HEK293 (cell line): ENCODE measurements at regions not wholly inside any gene's neighbourhood (a gene's known extent, or its start where the extent isn't known, plus 50 kb on each side); places are given as distances from the start of the nearest gene placed in this dataset.
"Not testable (repeated sequence)": the region's sequence is repeated elsewhere in the genome, so short reads cannot be mapped to it uniquely, and the experiment has no call there.

Source experiments
- ATF2 ChIP-seq: fragments of 450-650 bp; formaldehyde crosslinking; IDR thresholded peaks from 2 replicates; pipeline ENCODE4 v1.5.1; 2016; ENCODE audit warnings: missing biosample characterization, missing genetic modification characterization, low read depth
- BCL11A ChIP-seq: fragments of 450-650 bp; formaldehyde crosslinking; IDR thresholded peaks from 2 replicates; pipeline ENCODE4 v1.5.1; 2016; ENCODE audit warnings: low read depth, missing biosample characterization, missing genetic modification characterization
- HIC1 ChIP-seq: fragments of 450-650 bp; formaldehyde crosslinking; IDR thresholded peaks from 2 replicates; pipeline ENCODE4 v1.5.1; 2016; ENCODE audit warnings: missing biosample characterization, missing genetic modification characterization
- MYNN ChIP-seq: fragments of 450-650 bp; formaldehyde crosslinking; IDR thresholded peaks from 2 replicates; pipeline ENCODE4 v1.5.1; 2016; ENCODE audit warnings: missing biosample characterization, missing genetic modification characterization, borderline replicate concordance
- ZBTB49 ChIP-seq: fragments of 450-650 bp; formaldehyde crosslinking; IDR thresholded peaks from 2 replicates; pipeline ENCODE4 v1.5.1; 2016; ENCODE audit warnings: missing biosample characterization, missing genetic modification characterization, low read depth
- ZBTB7A ChIP-seq: fragments of 450-650 bp; formaldehyde crosslinking; IDR thresholded peaks from 2 replicates; pipeline ENCODE4 v1.5.1; 2016; ENCODE audit warnings: low read depth, missing biosample characterization, missing genetic modification characterization
- ZNF121 ChIP-seq: fragments of 450-650 bp; formaldehyde crosslinking; IDR thresholded peaks from 2 replicates; pipeline ENCODE4 v1.5.1; 2016; ENCODE audit warnings: missing biosample characterization, missing genetic modification characterization
- ZNF133 ChIP-seq: fragments of 450-650 bp; formaldehyde crosslinking; IDR thresholded peaks from 2 replicates; pipeline ENCODE4 v1.5.1; 2016; ENCODE audit warnings: missing biosample characterization, missing genetic modification characterization
- ZNF202 ChIP-seq: fragments of 450-650 bp; formaldehyde crosslinking; IDR thresholded peaks from 2 replicates; pipeline ENCODE4 v1.5.1; 2016; ENCODE audit warnings: missing biosample characterization, missing genetic modification characterization, borderline replicate concordance
- ZNF623 ChIP-seq: fragments of 450-650 bp; formaldehyde crosslinking; IDR thresholded peaks from 2 replicates; pipeline ENCODE4 v1.5.1; 2016; ENCODE audit warnings: missing biosample characterization, missing genetic modification characterization
- ZNF670 ChIP-seq: fragments of 450-650 bp; formaldehyde crosslinking; IDR thresholded peaks from 2 replicates; pipeline ENCODE4 v1.5.1; 2016; ENCODE audit warnings: missing biosample characterization, missing genetic modification characterization, low read depth
- TF ChIP-seq, protein P1 (sequence below): fragments of 450-650 bp; formaldehyde crosslinking; IDR thresholded peaks from 2 replicates; pipeline ENCODE4 v1.5.1; 2016; ENCODE audit warnings: missing biosample characterization, missing genetic modification characterization
- TF ChIP-seq, protein P2 (sequence below): sonication (generic); formaldehyde crosslinking; IDR thresholded peaks from 2 replicates; pipeline ENCODE4 v1.8.1; 2022; ENCODE audit warnings: mild to moderate bottlenecking, moderate library complexity, missing genetic modification reagents

GRCh38 chr5:34160904-34161303 is 117.9 kb upstream of the C1QTNF3 start:
- TF ChIP-seq, protein P1, sequence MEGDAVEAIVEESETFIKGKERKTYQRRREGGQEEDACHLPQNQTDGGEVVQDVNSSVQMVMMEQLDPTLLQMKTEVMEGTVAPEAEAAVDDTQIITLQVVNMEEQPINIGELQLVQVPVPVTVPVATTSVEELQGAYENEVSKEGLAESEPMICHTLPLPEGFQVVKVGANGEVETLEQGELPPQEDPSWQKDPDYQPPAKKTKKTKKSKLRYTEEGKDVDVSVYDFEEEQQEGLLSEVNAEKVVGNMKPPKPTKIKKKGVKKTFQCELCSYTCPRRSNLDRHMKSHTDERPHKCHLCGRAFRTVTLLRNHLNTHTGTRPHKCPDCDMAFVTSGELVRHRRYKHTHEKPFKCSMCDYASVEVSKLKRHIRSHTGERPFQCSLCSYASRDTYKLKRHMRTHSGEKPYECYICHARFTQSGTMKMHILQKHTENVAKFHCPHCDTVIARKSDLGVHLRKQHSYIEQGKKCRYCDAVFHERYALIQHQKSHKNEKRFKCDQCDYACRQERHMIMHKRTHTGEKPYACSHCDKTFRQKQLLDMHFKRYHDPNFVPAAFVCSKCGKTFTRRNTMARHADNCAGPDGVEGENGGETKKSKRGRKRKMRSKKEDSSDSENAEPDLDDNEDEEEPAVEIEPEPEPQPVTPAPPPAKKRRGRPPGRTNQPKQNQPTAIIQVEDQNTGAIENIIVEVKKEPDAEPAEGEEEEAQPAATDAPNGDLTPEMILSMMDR: not testable (repeated sequence)
- TF ChIP-seq, protein P2, sequence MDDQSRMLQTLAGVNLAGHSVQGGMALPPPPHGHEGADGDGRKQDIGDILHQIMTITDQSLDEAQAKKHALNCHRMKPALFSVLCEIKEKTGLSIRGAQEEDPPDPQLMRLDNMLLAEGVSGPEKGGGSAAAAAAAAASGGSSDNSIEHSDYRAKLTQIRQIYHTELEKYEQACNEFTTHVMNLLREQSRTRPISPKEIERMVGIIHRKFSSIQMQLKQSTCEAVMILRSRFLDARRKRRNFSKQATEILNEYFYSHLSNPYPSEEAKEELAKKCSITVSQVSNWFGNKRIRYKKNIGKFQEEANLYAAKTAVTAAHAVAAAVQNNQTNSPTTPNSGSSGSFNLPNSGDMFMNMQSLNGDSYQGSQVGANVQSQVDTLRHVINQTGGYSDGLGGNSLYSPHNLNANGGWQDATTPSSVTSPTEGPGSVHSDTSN: not testable (repeated sequence)
- TF ChIP-seq ZNF133; MYNN; ZNF670 (tag by site-specific recombination); ZBTB7A (tag by site-specific recombination); BCL11A (tag by site-specific recombination); ZBTB49 (tag by site-specific recombination); ZNF121 (tag by site-specific recombination); ATF2 (tag by site-specific recombination); ZNF202 (tag by site-specific recombination); ZNF623 (tag by site-specific recombination); HIC1 (tag by site-specific recombination): not testable (repeated sequence)
